Prostate gland (tissue), 2 donors: ENCODE measurements at regions not wholly inside any gene's neighbourhood (a gene's known extent, or its start where the extent isn't known, plus 50 kb on each side); places are given as distances from the start of the nearest gene placed in this dataset.

Experiments used
- DNase-seq: peaks from one replicate; pipeline ENCODE4 v3.0.0-alpha.2; 2019; ENCODE audit warnings: low spot score
- H3K27ac ChIP-seq, 2 donors: fragments of 200-600 bp; sonication (generic); 2 replicates each; pipeline ENCODE4 v1.5.1; 2017 to 2019
- H3K27me3 ChIP-seq: fragments of 200-600 bp; sonication (generic); replicated peaks from 2 replicates; pipeline ENCODE4 v1.5.1; 2019; ENCODE audit not compliant: insufficient read depth
- H3K36me3 ChIP-seq, 2 donors: fragments of 200-600 bp; sonication (generic); 1 replicate in 1 of 2; 2 replicates in 1 of 2; pipeline versions ENCODE4 v1.5.1 to v1.8.1; 2017 to 2019
- H3K4me1 ChIP-seq: fragments of 200-600 bp; sonication (generic); replicated peaks from 2 replicates; pipeline ENCODE4 v1.5.1; 2019
- H3K4me3 ChIP-seq, 2 donors: fragments of 200-600 bp; sonication (generic); 2 replicates each; pipeline ENCODE4 v1.5.1; 2017 to 2019
- H3K9me3 ChIP-seq: fragments of 200-600 bp; sonication (generic); 2 replicates; pipeline ENCODE4 v1.5.1; 2017
- CTCF ChIP-seq, 4 experiments: fragments of 200-600 bp in 2 of 4; fragments of 450-650 bp in 2 of 4; sonication (generic) in 2 of 4; IDR thresholded peaks; 1 replicate in 3 of 4; 2 replicates in 1 of 4; pipeline ENCODE4 v1.5.1; 2016 to 2019; ENCODE audit warnings: antibody characterized with exemption in 4 of 4, mild to moderate bottlenecking in 2 of 4, moderate library complexity in 2 of 4
- POLR2A ChIP-seq: fragments of 450-650 bp; IDR thresholded peaks from one replicate; pipeline ENCODE4 v1.6.1; 2016; ENCODE audit warnings: antibody characterized with exemption, mild to moderate bottlenecking
- POLR2AphosphoS5 ChIP-seq: sonication (generic); formaldehyde crosslinking; IDR thresholded peaks from one replicate; pipeline ENCODE4 v1.6.1; 2017; ENCODE audit warnings: antibody characterized with exemption
- WGBS: methylation state at CpG from one replicate; pipeline ENCODE4 v1.1.5; 2018; 5-methylcytosine and 5-hydroxymethylcytosine counted together
- intact Hi-C: fragments of 100-400 bp; cut with DNase I; formaldehyde crosslinking; loops from one replicate; pipeline ENCODE4 v1.14.2; 2022

- Histone ChIP-seq H3K27me3 (no peaks in the 10 kb centered on the region), H3K4me1 (no peaks in the 10 kb centered on the region), H3K27ac (no peak overlapping the region), H3K36me3 (no peaks in the 10 kb centered on the region), H3K9me3 (no peaks in the 10 kb centered on the region), H3K4me3 (no peak overlapping the region)
- intact Hi-C loops = no loop called here
- WGBS = 85% methylated on average over 10 of the region's 10 CpGs
- TF ChIP-seq CTCF (IDR thresholded peaks at IDR 0.05) (no peak), POLR2A (no peak), POLR2AphosphoS5 (no peak)
- no peak for DNase-seq
Observed at GRCh38 chr14:26081043-26081442, 516.8 kb downstream of the NOVA1 start.

GRCh38 chr14:26078561-26078960, 519.3 kb downstream of the NOVA1 start:
- no peaks in the 10 kb centered on the region for H3K27me3 ChIP-seq
- TF ChIP-seq CTCF (IDR thresholded peaks at IDR 0.05) (no peak), POLR2AphosphoS5 (no peak), POLR2A (no peak)
- no peak overlapping the region for H3K27ac ChIP-seq
- H3K36me3 ChIP-seq = no peaks in the 10 kb centered on the region
- H3K9me3 ChIP-seq = no peaks in the 10 kb centered on the region
- no peaks in the 10 kb centered on the region for H3K4me1 ChIP-seq
- intact Hi-C loops = no loop called here
- no peak for DNase-seq
- 50% methylated on average over 2 of the region's 2 CpGs for WGBS
- H3K4me3 ChIP-seq = no peak overlapping the region

- Histone ChIP-seq H3K27ac (no peak overlapping the region), H3K36me3 (no peaks in the 10 kb centered on the region), H3K4me3 (no peak overlapping the region), H3K27me3 (no peaks in the 10 kb centered on the region), H3K9me3 (no peaks in the 10 kb centered on the region), H3K4me1 (no peaks in the 10 kb centered on the region)
- intact Hi-C loops = no loop called here
- 100% methylated on average over 2 of the region's 2 CpGs for WGBS
- no peak for DNase-seq
- TF ChIP-seq CTCF (IDR thresholded peaks at IDR 0.05) (no peak), POLR2AphosphoS5 (no peak), POLR2A (no peak)
Observed at GRCh38 chr14:26074892-26075291, 522.9 kb downstream of the NOVA1 start.

GRCh38 chr14:26070443-26070842, 527.4 kb downstream of the NOVA1 start:
- no peak for DNase-seq
- Histone ChIP-seq H3K27ac (no peak overlapping the region), H3K27me3 (no peaks in the 10 kb centered on the region), H3K36me3 (no peaks in the 10 kb centered on the region), H3K4me1 (no peaks in the 10 kb centered on the region), H3K4me3 (no peak overlapping the region), H3K9me3 (no peaks in the 10 kb centered on the region)
- no peak for TF ChIP-seq CTCF (IDR thresholded peaks at IDR 0.05)
- no peak for TF ChIP-seq POLR2A
- no peak for TF ChIP-seq POLR2AphosphoS5
- intact Hi-C loops = no loop called here
- 78% methylated on average over 3 of the region's 3 CpGs for WGBS

GRCh38 chr14:26067786-26068459, 529.9 kb downstream of the NOVA1 start:
- Histone ChIP-seq H3K4me3 (no peak overlapping the region), H3K9me3 (no peaks in the 10 kb centered on the region), H3K27ac (no peak overlapping the region), H3K36me3 (no peaks in the 10 kb centered on the region), H3K4me1 (no peaks in the 10 kb centered on the region), H3K27me3 (no peaks in the 10 kb centered on the region)
- no peak for TF ChIP-seq CTCF (IDR thresholded peaks at IDR 0.05)
- no peak for TF ChIP-seq POLR2AphosphoS5
- no peak for TF ChIP-seq POLR2A
- 96% methylated on average over 3 of the region's 3 CpGs for WGBS
- intact Hi-C loops = no loop called here
- no peak for DNase-seq
